SK-N-SH (cell line): ENCODE measurements at regions not wholly inside any gene's neighbourhood (a gene's known extent, or its start where the extent isn't known, plus 50 kb on each side); places are given as distances from the start of the nearest gene placed in this dataset.

Experiments
- GATA2 ChIP-seq: sonication (generic); formaldehyde crosslinking; IDR thresholded peaks from 2 replicates; pipeline ENCODE4 v1.5.0; 2020; ENCODE audit warnings: mild to moderate bottlenecking, missing genetic modification reagents
- MAX ChIP-seq: IDR thresholded peaks from 2 replicates; pipeline ENCODE4 v1.4.0; 2012; ENCODE audit warnings: low read depth
- MEF2A ChIP-seq: IDR thresholded peaks from 2 replicates; pipeline ENCODE4 v1.4.0; 2012; ENCODE audit warnings: low read depth, borderline replicate concordance
- MXI1 ChIP-seq: IDR thresholded peaks from 2 replicates; pipeline ENCODE4 v1.6.1; 2012; ENCODE audit warnings: mild to moderate bottlenecking, low read depth, low read length, improper control_type of control experiment
- NRF1 ChIP-seq: IDR thresholded peaks from 2 replicates; pipeline ENCODE4 v1.6.1; 2012; ENCODE audit warnings: low read depth, mild to moderate bottlenecking, low read length
- POLR2AphosphoS5 ChIP-seq: IDR thresholded peaks from 2 replicates; pipeline ENCODE4 v1.6.1; 2012; ENCODE audit warnings: low read depth, low read length
- RAD21 ChIP-seq: IDR thresholded peaks from 2 replicates; pipeline ENCODE4 v1.6.1; 2012; ENCODE audit warnings: mild to moderate bottlenecking, low read length
- RCOR1 ChIP-seq: fragments of 150-350 bp; IDR thresholded peaks from 2 replicates; pipeline ENCODE4 v1.6.1; 2017; ENCODE audit warnings: antibody characterized with exemption, low read length
- SMC3 ChIP-seq: IDR thresholded peaks from 2 replicates; pipeline ENCODE4 v1.6.1; 2012; ENCODE audit warnings: low read depth, low read length, improper control_type of control experiment
- YY1 ChIP-seq: IDR thresholded peaks from 2 replicates; pipeline ENCODE4 v1.4.0; 2012; ENCODE audit warnings: low read depth, mild to moderate bottlenecking
- TF ChIP-seq, protein P1 (sequence below): fragments of 200-600 bp; sonication (generic); IDR thresholded peaks from 2 replicates; pipeline ENCODE4 v1.6.1; 2017; ENCODE audit warnings: antibody characterized with exemption, mild to moderate bottlenecking, moderate library complexity
- TF ChIP-seq, protein P2 (sequence below): IDR thresholded peaks from 2 replicates; pipeline ENCODE4 v1.4.0; 2012; ENCODE audit warnings: low read depth, borderline replicate concordance
- TF ChIP-seq, protein P3 (sequence below): fragments of 150-350 bp; IDR thresholded peaks from 2 replicates; pipeline ENCODE4 v1.6.1; 2016; ENCODE audit warnings: mild to moderate bottlenecking, low read depth, low read length

DNA sequence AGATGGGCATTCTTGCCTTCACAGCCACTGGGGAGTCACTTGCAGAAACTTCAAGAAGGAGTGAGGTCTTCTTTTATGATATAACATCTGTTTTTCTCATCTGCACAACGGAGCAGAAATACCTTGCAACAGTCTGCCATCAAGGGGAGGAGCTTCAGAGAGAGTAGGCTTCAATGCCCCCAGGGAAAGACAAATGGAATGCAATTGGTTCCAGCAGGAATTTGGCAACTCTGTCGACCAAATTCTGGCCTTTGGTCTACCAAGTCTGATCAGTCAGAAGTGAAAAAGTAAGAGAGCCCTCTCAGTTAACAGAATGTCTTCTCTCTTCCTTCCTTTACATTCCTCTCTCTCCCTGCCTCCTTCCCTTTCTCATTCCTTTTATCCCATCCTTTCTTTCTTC is 229.3 kb downstream of the IDS start:
- TF ChIP-seq MXI1 (no peak), POLR2AphosphoS5 (no peak), MAX (no peak), MEF2A (no peak), YY1 (no peak), GATA2 (CRISPR knock-in tag) (no peak), NRF1 (no peak), RCOR1 (no peak), SMC3 (no peak), RAD21 (no peak)
- TF ChIP-seq, protein P1, sequence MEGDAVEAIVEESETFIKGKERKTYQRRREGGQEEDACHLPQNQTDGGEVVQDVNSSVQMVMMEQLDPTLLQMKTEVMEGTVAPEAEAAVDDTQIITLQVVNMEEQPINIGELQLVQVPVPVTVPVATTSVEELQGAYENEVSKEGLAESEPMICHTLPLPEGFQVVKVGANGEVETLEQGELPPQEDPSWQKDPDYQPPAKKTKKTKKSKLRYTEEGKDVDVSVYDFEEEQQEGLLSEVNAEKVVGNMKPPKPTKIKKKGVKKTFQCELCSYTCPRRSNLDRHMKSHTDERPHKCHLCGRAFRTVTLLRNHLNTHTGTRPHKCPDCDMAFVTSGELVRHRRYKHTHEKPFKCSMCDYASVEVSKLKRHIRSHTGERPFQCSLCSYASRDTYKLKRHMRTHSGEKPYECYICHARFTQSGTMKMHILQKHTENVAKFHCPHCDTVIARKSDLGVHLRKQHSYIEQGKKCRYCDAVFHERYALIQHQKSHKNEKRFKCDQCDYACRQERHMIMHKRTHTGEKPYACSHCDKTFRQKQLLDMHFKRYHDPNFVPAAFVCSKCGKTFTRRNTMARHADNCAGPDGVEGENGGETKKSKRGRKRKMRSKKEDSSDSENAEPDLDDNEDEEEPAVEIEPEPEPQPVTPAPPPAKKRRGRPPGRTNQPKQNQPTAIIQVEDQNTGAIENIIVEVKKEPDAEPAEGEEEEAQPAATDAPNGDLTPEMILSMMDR, result no peak
- TF ChIP-seq, protein P2, sequence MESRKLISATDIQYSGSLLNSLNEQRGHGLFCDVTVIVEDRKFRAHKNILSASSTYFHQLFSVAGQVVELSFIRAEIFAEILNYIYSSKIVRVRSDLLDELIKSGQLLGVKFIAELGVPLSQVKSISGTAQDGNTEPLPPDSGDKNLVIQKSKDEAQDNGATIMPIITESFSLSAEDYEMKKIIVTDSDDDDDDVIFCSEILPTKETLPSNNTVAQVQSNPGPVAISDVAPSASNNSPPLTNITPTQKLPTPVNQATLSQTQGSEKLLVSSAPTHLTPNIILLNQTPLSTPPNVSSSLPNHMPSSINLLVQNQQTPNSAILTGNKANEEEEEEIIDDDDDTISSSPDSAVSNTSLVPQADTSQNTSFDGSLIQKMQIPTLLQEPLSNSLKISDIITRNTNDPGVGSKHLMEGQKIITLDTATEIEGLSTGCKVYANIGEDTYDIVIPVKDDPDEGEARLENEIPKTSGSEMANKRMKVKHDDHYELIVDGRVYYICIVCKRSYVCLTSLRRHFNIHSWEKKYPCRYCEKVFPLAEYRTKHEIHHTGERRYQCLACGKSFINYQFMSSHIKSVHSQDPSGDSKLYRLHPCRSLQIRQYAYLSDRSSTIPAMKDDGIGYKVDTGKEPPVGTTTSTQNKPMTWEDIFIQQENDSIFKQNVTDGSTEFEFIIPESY, result no peak
- TF ChIP-seq, protein P3, sequence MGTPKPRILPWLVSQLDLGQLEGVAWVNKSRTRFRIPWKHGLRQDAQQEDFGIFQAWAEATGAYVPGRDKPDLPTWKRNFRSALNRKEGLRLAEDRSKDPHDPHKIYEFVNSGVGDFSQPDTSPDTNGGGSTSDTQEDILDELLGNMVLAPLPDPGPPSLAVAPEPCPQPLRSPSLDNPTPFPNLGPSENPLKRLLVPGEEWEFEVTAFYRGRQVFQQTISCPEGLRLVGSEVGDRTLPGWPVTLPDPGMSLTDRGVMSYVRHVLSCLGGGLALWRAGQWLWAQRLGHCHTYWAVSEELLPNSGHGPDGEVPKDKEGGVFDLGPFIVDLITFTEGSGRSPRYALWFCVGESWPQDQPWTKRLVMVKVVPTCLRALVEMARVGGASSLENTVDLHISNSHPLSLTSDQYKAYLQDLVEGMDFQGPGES, result no peak
